ENCODE measurements at regions not wholly inside any gene's neighbourhood (a gene's known extent, or its start where the extent isn't known, plus 50 kb on each side); places are given as distances from the start of the nearest gene placed in this dataset.

DNA sequence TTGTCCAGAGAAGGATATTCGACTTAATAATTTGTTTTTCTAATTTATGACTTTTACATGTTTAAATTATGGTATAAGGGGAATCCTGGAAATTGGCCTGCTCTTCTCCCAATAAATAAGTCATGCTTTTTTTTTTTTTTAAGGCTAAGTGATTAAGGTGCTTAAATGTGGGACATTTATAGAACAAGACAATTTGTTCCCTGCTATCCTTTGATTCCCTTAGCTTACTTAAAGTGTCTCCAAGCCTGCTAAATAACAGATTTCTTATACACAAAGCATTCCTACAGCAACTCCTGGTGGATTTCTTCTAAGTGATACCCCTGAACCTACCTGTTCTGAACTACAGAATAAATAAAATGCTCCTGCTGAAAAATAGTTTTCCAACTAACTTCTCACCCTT lies 233.0 kb upstream of the UGT8 start:
- TF ChIP-seq, protein P1, sequence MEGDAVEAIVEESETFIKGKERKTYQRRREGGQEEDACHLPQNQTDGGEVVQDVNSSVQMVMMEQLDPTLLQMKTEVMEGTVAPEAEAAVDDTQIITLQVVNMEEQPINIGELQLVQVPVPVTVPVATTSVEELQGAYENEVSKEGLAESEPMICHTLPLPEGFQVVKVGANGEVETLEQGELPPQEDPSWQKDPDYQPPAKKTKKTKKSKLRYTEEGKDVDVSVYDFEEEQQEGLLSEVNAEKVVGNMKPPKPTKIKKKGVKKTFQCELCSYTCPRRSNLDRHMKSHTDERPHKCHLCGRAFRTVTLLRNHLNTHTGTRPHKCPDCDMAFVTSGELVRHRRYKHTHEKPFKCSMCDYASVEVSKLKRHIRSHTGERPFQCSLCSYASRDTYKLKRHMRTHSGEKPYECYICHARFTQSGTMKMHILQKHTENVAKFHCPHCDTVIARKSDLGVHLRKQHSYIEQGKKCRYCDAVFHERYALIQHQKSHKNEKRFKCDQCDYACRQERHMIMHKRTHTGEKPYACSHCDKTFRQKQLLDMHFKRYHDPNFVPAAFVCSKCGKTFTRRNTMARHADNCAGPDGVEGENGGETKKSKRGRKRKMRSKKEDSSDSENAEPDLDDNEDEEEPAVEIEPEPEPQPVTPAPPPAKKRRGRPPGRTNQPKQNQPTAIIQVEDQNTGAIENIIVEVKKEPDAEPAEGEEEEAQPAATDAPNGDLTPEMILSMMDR (IDR thresholded peaks at IDR 0.05), result no peak

DNA sequence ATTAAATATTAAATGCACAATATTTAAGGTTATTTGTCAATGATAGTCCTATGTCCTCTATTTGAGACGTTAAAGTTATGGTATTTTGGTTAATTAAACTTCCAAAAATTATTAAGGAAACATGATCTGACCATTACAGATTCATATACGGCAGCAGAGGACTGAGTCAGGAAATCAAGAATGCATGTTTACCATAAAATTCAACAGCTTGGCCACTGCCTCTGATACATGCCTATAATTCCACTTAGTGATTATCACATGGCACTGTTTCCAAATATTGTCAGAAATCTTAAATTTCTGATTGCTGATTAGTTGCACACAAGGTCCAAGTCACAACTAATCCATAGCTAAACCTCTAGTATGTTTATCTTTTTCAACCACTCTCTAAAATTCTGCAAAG lies 232.2 kb upstream of the UGT8 start:
- DNase-seq, result no peak
- Histone ChIP-seq H3K4me1 (no peaks in the 10 kb centered on the region), H3K27me3 (no peaks in the 10 kb centered on the region), H3K36me3 (no peaks in the 10 kb centered on the region), H3K27ac (no peak overlapping the region), H3K4me3 (no peak overlapping the region), H3K9me3 (no peaks in the 10 kb centered on the region)
- TF ChIP-seq, protein P1 (IDR thresholded peaks at IDR 0.05), result no peak
- no peak for TF ChIP-seq POLR2A (IDR thresholded peaks at IDR 0.05)

More for the DNA sequence above, 233.0 kb upstream of the UGT8 start:
- Histone ChIP-seq H3K4me3 (no peak overlapping the region), H3K36me3 (no peaks in the 10 kb centered on the region), H3K9me3 (no peaks in the 10 kb centered on the region), H3K27me3 (no peaks in the 10 kb centered on the region), H3K27ac (no peak overlapping the region), H3K4me1 (no peaks in the 10 kb centered on the region)
- no peak for DNase-seq

DNA sequence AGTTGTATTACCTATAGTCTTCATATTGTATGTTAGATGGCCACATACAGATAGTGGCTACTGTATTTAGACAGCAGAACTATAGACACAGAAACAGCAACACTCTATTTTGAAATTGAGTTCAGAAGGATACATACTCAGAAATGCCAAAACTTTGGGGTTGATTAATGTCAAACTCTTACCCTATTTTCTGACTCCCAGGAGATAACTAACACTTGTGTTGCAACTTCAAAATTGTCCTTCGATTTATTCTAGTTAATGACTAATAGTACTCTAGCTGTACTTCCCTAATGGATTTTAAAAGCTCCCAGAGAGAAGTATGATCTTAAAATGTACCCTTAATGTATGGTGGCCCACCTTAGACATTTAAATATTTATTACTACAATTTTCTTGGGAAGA lies 229.9 kb upstream of the UGT8 start:
- H3K27ac ChIP-seq, result no peak overlapping the region
- H3K27me3 ChIP-seq, result no peaks in the 10 kb centered on the region
- H3K9me3 ChIP-seq, result no peaks in the 10 kb centered on the region
- no peaks in the 10 kb centered on the region for H3K36me3 ChIP-seq
- H3K4me3 ChIP-seq, result no peak overlapping the region
- TF ChIP-seq, protein P1 (IDR thresholded peaks at IDR 0.05), result no peak
- no peak for TF ChIP-seq POLR2A (IDR thresholded peaks at IDR 0.05)
- no peak for DNase-seq
- no peaks in the 10 kb centered on the region for H3K4me1 ChIP-seq

DNA sequence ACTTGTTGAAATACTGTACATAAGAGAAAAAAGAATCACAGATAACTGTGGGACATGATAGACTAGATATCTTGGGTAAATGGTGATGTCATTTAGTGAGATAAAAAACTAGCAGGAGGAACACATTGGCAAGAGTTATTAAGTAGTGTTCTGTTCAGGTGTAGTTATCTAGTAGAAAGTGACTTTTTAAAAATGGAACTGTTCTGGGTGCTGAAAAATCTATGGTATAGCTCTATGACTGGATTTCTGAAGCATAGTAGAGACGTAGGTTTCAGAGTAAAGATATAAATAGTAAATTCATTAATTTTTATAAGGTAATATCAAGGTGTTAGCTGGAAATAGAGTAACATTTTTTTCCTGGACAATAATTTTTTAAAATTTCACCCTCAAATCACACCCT lies 225.1 kb upstream of the UGT8 start:
- TF ChIP-seq POLR2A (IDR thresholded peaks at IDR 0.05), result no peak
- TF ChIP-seq, protein P1 (IDR thresholded peaks at IDR 0.05), result no peak
- H3K4me3 ChIP-seq, result no peak overlapping the region
- DNase-seq, result no peak
- no peaks in the 10 kb centered on the region for H3K4me1 ChIP-seq
- H3K9me3 ChIP-seq, result no peaks in the 10 kb centered on the region
- H3K27ac ChIP-seq, result no peak overlapping the region
- H3K36me3 ChIP-seq, result no peaks in the 10 kb centered on the region
- no peaks in the 10 kb centered on the region for H3K27me3 ChIP-seq

DNA sequence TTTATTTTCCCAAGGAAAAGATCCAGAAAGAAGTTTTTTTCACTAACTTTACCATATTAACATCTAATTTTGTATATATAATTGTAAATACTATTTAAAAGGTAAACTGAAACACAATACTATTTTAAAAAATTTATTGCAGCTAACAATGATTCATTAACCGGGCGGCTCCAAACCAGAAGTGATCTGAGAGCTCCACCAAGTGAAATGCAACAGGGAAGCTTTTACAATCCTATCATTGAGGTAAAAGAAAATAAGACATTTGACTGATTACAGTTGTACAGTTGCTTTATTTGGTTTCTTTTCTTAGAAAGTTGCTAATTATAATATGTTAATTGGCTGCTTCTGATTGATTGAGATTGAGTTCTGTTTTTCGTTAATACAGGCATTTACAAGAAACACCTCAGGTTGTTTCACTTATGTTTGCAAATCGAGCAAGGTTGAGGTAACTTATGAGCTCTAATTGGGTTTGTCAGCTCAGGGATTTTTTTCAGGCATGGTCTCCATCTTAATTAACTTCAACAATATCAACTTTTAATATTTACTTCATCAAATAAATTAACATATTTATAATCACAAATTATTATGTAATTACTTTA lies 220.2 kb upstream of the UGT8 start:
- Histone ChIP-seq H3K4me1 (no peaks in the 10 kb centered on the region), H3K9me3 (no peaks in the 10 kb centered on the region), H3K4me3 (no peak overlapping the region), H3K36me3 (no peaks in the 10 kb centered on the region), H3K27me3 (no peaks in the 10 kb centered on the region), H3K27ac (no peak overlapping the region)
- no peak for DNase-seq
- TF ChIP-seq, protein P1 (IDR thresholded peaks at IDR 0.05), result peak in 2 of 6 experiments; percentile 2 to 9
- no peak for TF ChIP-seq POLR2A (IDR thresholded peaks at IDR 0.05)

DNA sequence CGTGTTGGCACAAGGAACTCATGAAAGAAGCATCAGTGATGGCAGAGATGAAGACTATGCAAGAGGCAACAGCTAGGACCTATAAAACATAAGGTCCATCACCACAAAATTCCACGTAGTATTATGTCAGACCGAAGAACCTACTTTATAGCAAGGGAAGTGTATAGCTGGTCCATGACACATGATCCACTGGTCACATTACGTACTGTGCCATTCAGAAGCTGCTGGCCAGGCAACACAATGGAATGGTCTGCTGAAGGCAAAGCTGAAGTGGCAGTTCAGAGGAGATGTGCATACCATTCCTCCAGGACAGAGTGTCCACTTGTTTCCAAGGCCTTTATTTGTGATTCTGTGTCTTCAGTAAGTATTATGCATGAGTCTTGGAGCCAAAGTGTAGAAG lies 215.5 kb upstream of the UGT8 start:
- no peak for DNase-seq
- H3K27ac ChIP-seq, result no peak overlapping the region
- no peaks in the 10 kb centered on the region for H3K4me1 ChIP-seq
- H3K36me3 ChIP-seq, result no peaks in the 10 kb centered on the region
- no peak for TF ChIP-seq POLR2A (IDR thresholded peaks at IDR 0.05)
- TF ChIP-seq, protein P1 (IDR thresholded peaks at IDR 0.05), result no peak
- H3K4me3 ChIP-seq, result no peak overlapping the region
- no peaks in the 10 kb centered on the region for H3K27me3 ChIP-seq
- H3K9me3 ChIP-seq, result no peaks in the 10 kb centered on the region
